ENCODE measurements at regions not wholly inside any gene's neighbourhood (a gene's known extent, or its start where the extent isn't known, plus 50 kb on each side); places are given as distances from the start of the nearest gene placed in this dataset.

DNA sequence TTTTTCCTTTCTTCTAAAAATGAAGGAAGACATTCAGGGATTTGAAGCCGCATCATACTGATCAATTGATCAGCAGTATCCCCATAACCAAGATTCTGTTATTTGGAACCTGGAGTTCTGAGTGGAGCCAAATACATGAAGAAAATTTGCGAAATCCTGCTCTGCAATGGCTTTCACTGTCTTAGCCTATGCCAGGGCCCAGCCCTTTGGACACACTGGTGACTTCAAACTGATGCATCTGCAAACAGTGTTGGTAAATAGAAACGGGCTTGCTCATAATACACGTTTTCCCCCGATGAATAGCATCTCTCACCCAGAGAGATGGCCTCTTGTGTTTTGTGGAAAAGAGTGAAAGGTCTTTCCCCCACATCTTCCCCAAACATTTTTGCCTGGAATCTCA lies 87.6 kb upstream of the TOX3 start:
- no peak overlapping the region for H3K27ac ChIP-seq (ENCODE audit: low read length)
- no peak for DNase-seq
- H3K9ac ChIP-seq (ENCODE audit: low read length): no peak overlapping the region

DNA sequence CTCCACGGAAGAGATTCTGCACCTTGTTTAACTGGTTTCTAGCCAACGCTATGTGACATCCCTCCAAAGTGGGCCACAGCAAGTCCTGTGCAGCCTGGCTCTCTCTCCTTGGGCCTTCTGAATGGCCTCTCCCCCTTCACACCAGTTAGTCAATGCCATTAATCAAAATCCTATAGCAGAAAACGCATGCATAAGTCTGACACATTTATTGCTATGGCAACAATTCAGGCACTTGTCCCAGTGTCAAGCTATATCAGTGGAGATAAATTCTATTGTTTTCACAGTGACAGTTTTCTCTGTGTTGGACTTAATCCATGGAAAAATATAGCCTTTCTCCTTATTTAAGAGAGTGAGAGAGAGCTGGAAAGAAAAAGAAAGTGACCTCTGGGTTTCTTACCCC lies 87.2 kb upstream of the TOX3 start:
- H3K79me2 ChIP-seq (ENCODE audit: low read length): no peaks in the 10 kb centered on the region
- no peak for DNase-seq
- no peaks in the 10 kb centered on the region for H3K36me3 ChIP-seq (replicated peaks; ENCODE audit: insufficient read depth, low read length)
- H3K4me3 ChIP-seq (ENCODE audit: low read length): no peak overlapping the region
- no peak overlapping the region for H3K4me2 ChIP-seq (ENCODE audit: low read depth, low read length)
- no peak overlapping the region for H2AFZ ChIP-seq (ENCODE audit: low read length)
- H3K9me3 ChIP-seq (replicated peaks; ENCODE audit: insufficient read depth, low read length): no peaks in the 10 kb centered on the region
- H3K27ac ChIP-seq (ENCODE audit: low read length): no peak overlapping the region
- H3F3A ChIP-seq (ENCODE audit: insufficient read depth, low read length): no peaks in the 10 kb centered on the region
- no peaks in the 10 kb centered on the region for H3K9me2 ChIP-seq (replicated peaks; ENCODE audit: insufficient read depth, low read length)
- H3K27me3 ChIP-seq (replicated peaks; ENCODE audit: insufficient read depth, low read length): no peaks in the 10 kb centered on the region
- no peaks in the 10 kb centered on the region for H4K20me1 ChIP-seq (ENCODE audit: insufficient read depth, low read length)
- H3K4me1 ChIP-seq (ENCODE audit: low read length): no peaks in the 10 kb centered on the region
- H3K9ac ChIP-seq (ENCODE audit: low read length): no peak overlapping the region
- TF ChIP-seq EZH2phosphoT487 (IDR thresholded peaks at IDR 0.05; ENCODE audit: low read length) (no peak), EZH2 (optimal IDR thresholded peaks at IDR 0.05; ENCODE audit: low read depth, low read length) (no peak)
- TF ChIP-seq, protein P1, sequence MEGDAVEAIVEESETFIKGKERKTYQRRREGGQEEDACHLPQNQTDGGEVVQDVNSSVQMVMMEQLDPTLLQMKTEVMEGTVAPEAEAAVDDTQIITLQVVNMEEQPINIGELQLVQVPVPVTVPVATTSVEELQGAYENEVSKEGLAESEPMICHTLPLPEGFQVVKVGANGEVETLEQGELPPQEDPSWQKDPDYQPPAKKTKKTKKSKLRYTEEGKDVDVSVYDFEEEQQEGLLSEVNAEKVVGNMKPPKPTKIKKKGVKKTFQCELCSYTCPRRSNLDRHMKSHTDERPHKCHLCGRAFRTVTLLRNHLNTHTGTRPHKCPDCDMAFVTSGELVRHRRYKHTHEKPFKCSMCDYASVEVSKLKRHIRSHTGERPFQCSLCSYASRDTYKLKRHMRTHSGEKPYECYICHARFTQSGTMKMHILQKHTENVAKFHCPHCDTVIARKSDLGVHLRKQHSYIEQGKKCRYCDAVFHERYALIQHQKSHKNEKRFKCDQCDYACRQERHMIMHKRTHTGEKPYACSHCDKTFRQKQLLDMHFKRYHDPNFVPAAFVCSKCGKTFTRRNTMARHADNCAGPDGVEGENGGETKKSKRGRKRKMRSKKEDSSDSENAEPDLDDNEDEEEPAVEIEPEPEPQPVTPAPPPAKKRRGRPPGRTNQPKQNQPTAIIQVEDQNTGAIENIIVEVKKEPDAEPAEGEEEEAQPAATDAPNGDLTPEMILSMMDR (IDR thresholded peaks at IDR 0.05; ENCODE audit: low read length): no peak

More for the DNA sequence above, 87.6 kb upstream of the TOX3 start:
- H3K4me2 ChIP-seq (ENCODE audit: low read depth, low read length): no peak overlapping the region
- no peaks in the 10 kb centered on the region for H3F3A ChIP-seq (ENCODE audit: insufficient read depth, low read length)
- H3K36me3 ChIP-seq (replicated peaks; ENCODE audit: insufficient read depth, low read length): no peaks in the 10 kb centered on the region
- no peaks in the 10 kb centered on the region for H3K27me3 ChIP-seq (replicated peaks; ENCODE audit: insufficient read depth, low read length)
- no peak overlapping the region for H3K4me3 ChIP-seq (ENCODE audit: low read length)
- no peak overlapping the region for H2AFZ ChIP-seq (ENCODE audit: low read length)
- no peaks in the 10 kb centered on the region for H3K9me3 ChIP-seq (replicated peaks; ENCODE audit: insufficient read depth, low read length)
- no peaks in the 10 kb centered on the region for H3K9me2 ChIP-seq (replicated peaks; ENCODE audit: insufficient read depth, low read length)
- no peaks in the 10 kb centered on the region for H3K79me2 ChIP-seq (ENCODE audit: low read length)
- H3K4me1 ChIP-seq (ENCODE audit: low read length): no peaks in the 10 kb centered on the region
- TF ChIP-seq, protein P1 (IDR thresholded peaks at IDR 0.05; ENCODE audit: low read length): no peak
- TF ChIP-seq EZH2phosphoT487 (IDR thresholded peaks at IDR 0.05; ENCODE audit: low read length): no peak
- TF ChIP-seq EZH2 (optimal IDR thresholded peaks at IDR 0.05; ENCODE audit: low read depth, low read length): no peak
- H4K20me1 ChIP-seq (ENCODE audit: insufficient read depth, low read length): no peaks in the 10 kb centered on the region

DNA sequence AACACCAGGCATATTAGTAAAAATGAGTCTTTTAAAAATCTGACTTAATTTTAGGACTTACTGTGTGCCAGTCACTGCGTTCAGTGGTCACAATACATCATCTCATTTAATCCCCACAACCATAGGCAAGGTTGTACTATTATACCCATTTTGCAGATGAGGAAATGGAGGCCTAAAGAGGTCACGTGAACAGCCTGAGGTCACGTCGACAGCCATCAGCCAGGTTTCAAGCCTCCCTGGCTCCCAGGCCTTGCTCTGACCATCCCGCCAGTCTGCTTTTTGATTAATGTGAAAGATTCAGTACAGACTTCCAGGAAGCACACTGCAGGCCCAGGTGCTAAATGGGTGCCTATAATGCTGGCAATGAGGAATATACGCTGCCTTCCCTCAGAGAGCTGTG lies 86.3 kb upstream of the TOX3 start:
- H4K20me1 ChIP-seq (ENCODE audit: insufficient read depth, low read length): no peaks in the 10 kb centered on the region
- TF ChIP-seq, protein P1 (IDR thresholded peaks at IDR 0.05; ENCODE audit: low read length): no peak
- TF ChIP-seq EZH2 (optimal IDR thresholded peaks at IDR 0.05; ENCODE audit: low read depth, low read length) (no peak), EZH2phosphoT487 (IDR thresholded peaks at IDR 0.05; ENCODE audit: low read length) (no peak)
- H3K9me3 ChIP-seq (replicated peaks; ENCODE audit: insufficient read depth, low read length): no peaks in the 10 kb centered on the region
- H3K4me1 ChIP-seq (ENCODE audit: low read length): no peaks in the 10 kb centered on the region
- H3K9ac ChIP-seq (ENCODE audit: low read length): no peak overlapping the region
- DNase-seq: no peak
- H3K27me3 ChIP-seq (replicated peaks; ENCODE audit: insufficient read depth, low read length): no peaks in the 10 kb centered on the region
- H2AFZ ChIP-seq (ENCODE audit: low read length): no peak overlapping the region
- no peak overlapping the region for H3K4me3 ChIP-seq (ENCODE audit: low read length)
- no peak overlapping the region for H3K27ac ChIP-seq (ENCODE audit: low read length)
- no peaks in the 10 kb centered on the region for H3K9me2 ChIP-seq (replicated peaks; ENCODE audit: insufficient read depth, low read length)
- no peaks in the 10 kb centered on the region for H3K79me2 ChIP-seq (ENCODE audit: low read length)
- no peaks in the 10 kb centered on the region for H3K36me3 ChIP-seq (replicated peaks; ENCODE audit: insufficient read depth, low read length)
- no peak overlapping the region for H3K4me2 ChIP-seq (ENCODE audit: low read depth, low read length)
- no peaks in the 10 kb centered on the region for H3F3A ChIP-seq (ENCODE audit: insufficient read depth, low read length)
